AG04450 (cell line): ENCODE measurements at regions not wholly inside any gene's neighbourhood (a gene's known extent, or its start where the extent isn't known, plus 50 kb on each side); places are given as distances from the start of the nearest gene placed in this dataset.

Source experiments
- CTCF ChIA-PET: fragments of 300-600, 350-600 bp; formaldehyde crosslinking; extraction: SDS; loops from one replicate; lab custom pipeline; 2022; ENCODE audit warnings: antibody characterized with exemption, inconsistent platforms; lab: Charles Lee
- POLR2A ChIA-PET: fragments of 350-600 bp; formaldehyde crosslinking; extraction: SDS; loops from one replicate; lab custom pipeline; 2021; ENCODE audit warnings: antibody characterized with exemption, inconsistent platforms; lab: Yijun Ruan, JAX
- DNase-seq: peaks from one replicate; pipeline ENCODE4 v3.0.0-alpha.2; 2011; ENCODE audit warnings: low read depth, low spot score
- H3K27ac ChIP-seq: one replicate; pipeline ENCODE4 v1.5.1; 2012; ENCODE audit warnings: low read depth, low read length, control low read depth
- H3K27me3 ChIP-seq: one replicate; pipeline ENCODE4 v1.6.0; 2012; ENCODE audit warnings: low read length; ENCODE audit not compliant: control insufficient read depth, insufficient read depth
- H3K4me3 ChIP-seq: 2 replicates; pipeline ENCODE4 v1.5.1; 2011; ENCODE audit warnings: mild to moderate bottlenecking, low read depth, low read length, control low read depth
- H3K9me3 ChIP-seq: 2 replicates; pipeline ENCODE4 v1.5.1; 2012; ENCODE audit warnings: low read length; ENCODE audit not compliant: control insufficient read depth, insufficient read depth
- TF ChIP-seq, protein P1 (sequence below): IDR thresholded peaks from 2 replicates; pipeline ENCODE4 v1.5.1; 2011; ENCODE audit warnings: low read depth, low read length, control low read depth, inconsistent platforms

DNA sequence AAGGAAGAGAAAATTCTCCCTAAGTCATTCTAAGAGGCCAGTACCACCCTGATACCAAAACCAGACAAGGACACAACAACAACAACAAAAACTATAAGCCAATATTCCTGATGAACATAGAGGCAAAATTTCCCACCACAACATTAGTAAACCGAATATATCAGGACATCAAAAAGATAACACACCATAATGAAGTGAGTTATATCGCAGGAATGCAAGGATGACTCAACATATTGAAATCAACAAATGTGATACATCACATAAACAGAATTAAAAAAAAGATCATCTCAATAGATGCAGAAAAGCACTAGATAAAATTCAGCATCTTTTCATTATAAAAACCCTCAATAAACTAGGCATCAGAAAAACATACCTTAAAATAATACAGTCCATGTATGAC is 1844.4 kb upstream of the PCDH10 start:
- TF ChIP-seq, protein P1, sequence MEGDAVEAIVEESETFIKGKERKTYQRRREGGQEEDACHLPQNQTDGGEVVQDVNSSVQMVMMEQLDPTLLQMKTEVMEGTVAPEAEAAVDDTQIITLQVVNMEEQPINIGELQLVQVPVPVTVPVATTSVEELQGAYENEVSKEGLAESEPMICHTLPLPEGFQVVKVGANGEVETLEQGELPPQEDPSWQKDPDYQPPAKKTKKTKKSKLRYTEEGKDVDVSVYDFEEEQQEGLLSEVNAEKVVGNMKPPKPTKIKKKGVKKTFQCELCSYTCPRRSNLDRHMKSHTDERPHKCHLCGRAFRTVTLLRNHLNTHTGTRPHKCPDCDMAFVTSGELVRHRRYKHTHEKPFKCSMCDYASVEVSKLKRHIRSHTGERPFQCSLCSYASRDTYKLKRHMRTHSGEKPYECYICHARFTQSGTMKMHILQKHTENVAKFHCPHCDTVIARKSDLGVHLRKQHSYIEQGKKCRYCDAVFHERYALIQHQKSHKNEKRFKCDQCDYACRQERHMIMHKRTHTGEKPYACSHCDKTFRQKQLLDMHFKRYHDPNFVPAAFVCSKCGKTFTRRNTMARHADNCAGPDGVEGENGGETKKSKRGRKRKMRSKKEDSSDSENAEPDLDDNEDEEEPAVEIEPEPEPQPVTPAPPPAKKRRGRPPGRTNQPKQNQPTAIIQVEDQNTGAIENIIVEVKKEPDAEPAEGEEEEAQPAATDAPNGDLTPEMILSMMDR = no peak
- CTCF ChIA-PET = no interaction called here
- peaks cover 13% of the 10 kb centered on the region for H3K9me3 ChIP-seq

DNA sequence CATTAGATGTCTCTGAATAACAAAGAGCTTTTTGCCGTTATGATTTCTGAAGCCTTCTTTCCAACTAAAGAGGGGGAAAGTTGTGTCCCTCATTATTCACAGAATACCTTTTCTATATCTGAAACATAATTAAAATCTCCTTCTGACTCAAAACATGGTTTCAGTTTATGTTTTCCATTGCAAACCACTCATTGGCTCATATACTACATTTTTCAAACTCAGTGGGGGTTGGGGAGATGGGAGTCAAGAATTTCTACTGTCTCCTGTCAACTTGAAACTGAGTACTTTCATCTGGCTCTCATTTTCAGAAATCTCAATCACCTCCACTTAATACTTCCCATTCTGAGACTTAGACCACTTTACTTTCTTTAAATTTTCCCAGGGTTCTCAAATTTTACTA is 1839.5 kb upstream of the PCDH10 start:
- Histone ChIP-seq H3K9me3 (peaks cover 3% of the 10 kb centered on the region; the same call in 1 of the 2 replicates), H3K27me3 (no peaks in the 10 kb centered on the region), H3K4me3 (no peak overlapping the region), H3K27ac (no peak overlapping the region)
- CTCF ChIA-PET = no interaction called here
- POLR2A ChIA-PET = no interaction called here
- no peak for DNase-seq
- TF ChIP-seq, protein P1 = no peak

More for the DNA sequence above, 1844.4 kb upstream of the PCDH10 start:
- no peak overlapping the region for H3K4me3 ChIP-seq
- no peak overlapping the region for H3K27ac ChIP-seq
- no peaks in the 10 kb centered on the region for H3K27me3 ChIP-seq
- POLR2A ChIA-PET = no interaction called here
- DNase-seq = no peak

DNA sequence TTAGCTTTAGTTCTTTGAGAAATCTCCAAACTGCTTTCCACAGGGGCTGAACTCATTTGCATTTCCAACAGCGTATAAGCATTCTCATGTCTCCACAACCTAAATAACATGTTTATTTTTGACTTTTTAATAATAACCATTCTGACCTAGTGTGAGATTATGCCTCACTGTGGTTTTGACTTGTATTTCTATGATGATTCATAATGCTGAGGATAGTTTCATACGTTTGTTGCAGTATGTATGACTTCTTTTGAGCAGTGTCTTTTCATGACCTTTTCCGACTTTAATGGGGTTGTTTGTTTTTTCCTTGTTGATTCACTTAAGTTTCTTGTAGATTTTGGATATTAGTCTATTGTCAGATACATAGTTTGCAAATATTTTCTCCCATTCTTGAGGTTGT is 1833.0 kb upstream of the PCDH10 start:
- Histone ChIP-seq H3K9me3 (no peaks in the 10 kb centered on the region), H3K27me3 (no peaks in the 10 kb centered on the region), H3K27ac (no peak overlapping the region), H3K4me3 (no peak overlapping the region)
- ChIA-PET POLR2A (no interaction called here), CTCF (no interaction called here)
- DNase-seq = no peak
- TF ChIP-seq, protein P1 = no peak

DNA sequence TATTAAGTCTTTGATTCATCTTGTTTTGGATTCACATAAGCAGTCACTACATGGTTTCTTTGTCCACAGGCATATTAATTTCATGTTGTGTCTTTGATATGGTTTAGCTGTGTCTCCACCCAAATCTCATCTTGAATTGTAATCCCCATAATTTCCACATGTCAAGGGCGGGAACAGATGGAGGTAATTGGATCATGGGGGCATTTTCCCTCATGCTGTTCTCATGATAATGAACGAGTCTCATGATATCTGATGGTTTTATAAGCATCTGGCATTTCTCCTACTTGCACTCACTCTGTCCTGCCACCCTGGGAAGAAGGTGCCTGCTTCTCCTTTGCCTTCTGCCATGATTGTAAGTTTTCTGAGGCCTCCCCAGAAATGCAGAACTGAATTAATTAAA is 1811.2 kb upstream of the PCDH10 start:
- CTCF ChIA-PET = no interaction called here
- Histone ChIP-seq H3K9me3 (peaks cover 3% of the 10 kb centered on the region; the same call in 1 of the 2 replicates), H3K4me3 (no peak overlapping the region), H3K27me3 (no peaks in the 10 kb centered on the region), H3K27ac (no peak overlapping the region)
- POLR2A ChIA-PET = no interaction called here
- no peak for DNase-seq
- TF ChIP-seq, protein P1 = no peak

DNA sequence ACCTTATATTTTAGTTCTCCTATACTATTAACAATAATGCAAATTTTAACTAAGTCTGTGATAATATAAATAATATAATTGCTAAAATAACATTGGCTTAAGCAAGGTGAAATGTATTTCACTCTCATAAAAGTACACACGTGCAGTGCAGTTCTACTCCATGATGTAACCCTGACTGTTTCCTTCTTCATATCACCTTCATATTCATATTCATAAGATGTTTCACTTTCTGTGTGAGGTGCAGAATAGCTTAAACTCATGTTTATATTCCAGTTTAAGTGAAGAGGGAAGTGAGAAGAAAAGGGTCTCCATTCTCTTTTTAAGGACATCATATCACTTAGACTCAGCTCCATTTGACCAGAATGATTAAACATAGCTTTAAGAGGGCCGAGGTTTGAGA is 1810.0 kb upstream of the PCDH10 start:
- Histone ChIP-seq H3K4me3 (no peak overlapping the region), H3K27ac (no peak overlapping the region), H3K27me3 (no peaks in the 10 kb centered on the region), H3K9me3 (0 out of 2 replicates have a peak, but pooled peaks cover 2% of the 10 kb centered on the region)
- ChIA-PET POLR2A (no interaction called here), CTCF (no interaction called here)
- TF ChIP-seq, protein P1 = no peak
- no peak for DNase-seq
